T-cell (primary cell): ENCODE measurements at regions not wholly inside any gene's neighbourhood (a gene's known extent, or its start where the extent isn't known, plus 50 kb on each side); places are given as distances from the start of the nearest gene placed in this dataset.

Source experiments
- ATAC-seq, 4 experiments: fragments of 200-7000 bp in 3 of 4; fragments of 150-1000 bp in 1 of 4; cut with Tn5 transposase; replicated peaks in 1 of 4; 1 replicate in 3 of 4; 2 replicates in 1 of 4; pipeline ENCODE4 v1.10.0; 2021; ENCODE audit warnings: moderate library complexity in 3 of 4, mild to moderate bottlenecking in 2 of 4, moderate number of reproducible peaks in 1 of 4
- CTCF ChIA-PET, 2 donors: fragments of 300-600 bp; sonication (Branson Sonifier 250); formaldehyde crosslinking; loops; one replicate each; lab custom pipeline; 2022; ENCODE audit warnings: antibody characterized with exemption in 2 of 2; lab: Charles Lee
- POLR2A ChIA-PET, 2 donors: fragments of 300-600 bp; sonication (Branson Sonifier 250); formaldehyde crosslinking; loops; one replicate each; lab custom pipeline; 2022; ENCODE audit warnings: antibody characterized with exemption in 2 of 2; lab: Charles Lee
- DNase-seq, 35 experiments: peaks; one replicate each; pipeline versions ENCODE4 v3.0.0 to v3.0.0-alpha.2; 2013 to 2023
- H3K27ac ChIP-seq: one replicate; pipeline ENCODE4 v1.5.1; 2013; ENCODE audit warnings: low read length
- H3K27me3 ChIP-seq, 2 experiments: replicated peaks in 1 of 2; 1 replicate in 1 of 2; 2 replicates in 1 of 2; pipeline versions ENCODE4 v1.6.1 to v1.7.0; 2013; ENCODE audit warnings: low read length in 1 of 2, mixed read lengths in 1 of 2; ENCODE audit not compliant: control insufficient read depth in 2 of 2, insufficient read depth in 2 of 2; ENCODE audit errors: extremely low read depth in 1 of 2
- H3K36me3 ChIP-seq, 2 donors: 1 replicate in 1 of 2; 2 replicates in 1 of 2; pipeline versions ENCODE4 v1.6.1 to v1.7.0; 2013; ENCODE audit warnings: low read length in 1 of 2; ENCODE audit not compliant: control insufficient read depth in 2 of 2, insufficient read depth in 1 of 2; ENCODE audit errors: extremely low read depth in 1 of 2
- H3K4me1 ChIP-seq, 2 experiments: 1 replicate in 1 of 2; 2 replicates in 1 of 2; pipeline versions ENCODE4 v1.6.1 to v1.7.0; 2013; ENCODE audit warnings: low read length in 2 of 2, mixed read lengths in 1 of 2; ENCODE audit not compliant: insufficient read depth in 2 of 2, control insufficient read depth in 1 of 2; ENCODE audit errors: extremely low read depth in 1 of 2
- H3K4me3 ChIP-seq, 2 donors: 1 replicate in 1 of 2; 2 replicates in 1 of 2; pipeline versions ENCODE4 v1.5.1 to v1.7.0; 2013; ENCODE audit warnings: mild to moderate bottlenecking in 2 of 2, low read length in 1 of 2, moderate library complexity in 1 of 2; ENCODE audit not compliant: control insufficient read depth in 1 of 2; ENCODE audit errors: extremely low read depth in 1 of 2
- H3K9me3 ChIP-seq: 2 replicates; pipeline ENCODE4 v1.7.0; 2013
- H3K27ac Mint-ChIP-seq, 2 donors: one replicate each; pipeline ENCODE4 v1.8.0; 2020 to 2021; ENCODE audit warnings: mild to moderate bottlenecking in 2 of 2, mixed read lengths in 2 of 2
- H3K27me3 Mint-ChIP-seq, 2 donors: one replicate each; pipeline ENCODE4 v1.8.0; 2021 to 2022; ENCODE audit warnings: mixed read lengths in 2 of 2
- H3K36me3 Mint-ChIP-seq: one replicate; pipeline ENCODE4 v1.8.0; 2021; ENCODE audit warnings: mixed read lengths
- H3K4me1 Mint-ChIP-seq, 3 donors: one replicate each; pipeline ENCODE4 v1.8.0; 2020 to 2022; ENCODE audit warnings: mixed read lengths in 3 of 3, mild to moderate bottlenecking in 1 of 3
- H3K4me3 Mint-ChIP-seq, 3 donors: one replicate each; pipeline ENCODE4 v1.8.0; 2020 to 2022; ENCODE audit warnings: mild to moderate bottlenecking in 3 of 3, mixed read lengths in 3 of 3, moderate library complexity in 3 of 3
- H3K9me3 Mint-ChIP-seq, 3 donors: one replicate each; pipeline ENCODE4 v1.8.0; 2020 to 2022; ENCODE audit warnings: mixed read lengths in 3 of 3
- WGBS: methylation state at CpG from one replicate; pipeline ENCODE4 v1.1.5; 2013; ENCODE audit warnings: missing lambda C conversion rate; ENCODE audit not compliant: insufficient coverage; 5-methylcytosine and 5-hydroxymethylcytosine counted together

DNA sequence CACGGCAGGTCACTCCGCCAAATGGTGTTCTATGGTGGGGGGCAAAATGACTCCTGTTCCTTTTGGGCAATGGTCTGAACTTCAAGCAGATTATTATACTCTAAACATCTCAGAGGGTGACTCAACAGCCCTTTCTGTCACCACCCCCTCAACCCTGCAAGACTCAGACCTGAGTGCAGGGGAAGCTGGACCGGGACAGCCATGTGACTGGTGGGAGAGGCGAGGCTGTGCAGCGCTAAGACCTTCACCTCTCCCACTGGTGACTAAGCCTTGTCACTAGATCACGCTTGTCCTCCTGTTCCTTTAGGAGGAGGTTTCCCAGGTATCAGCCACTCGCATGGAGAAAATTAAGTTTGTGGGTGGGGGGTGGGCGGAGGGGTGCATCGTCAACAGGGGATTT, 67.1 kb upstream of the CCND2 start:
- no peak for ATAC-seq
- H3K27ac Mint-ChIP-seq = no peak overlapping the region
- ChIA-PET CTCF (no interaction called here), POLR2A (no interaction called here)
- no peaks in the 10 kb centered on the region for H3K9me3 Mint-ChIP-seq
- H3K36me3 Mint-ChIP-seq = no peaks in the 10 kb centered on the region
- no peaks in the 10 kb centered on the region for H3K9me3 ChIP-seq
- no CpG with 5 or more reads among the region's 9 CpGs for WGBS
- no peaks in the 10 kb centered on the region for H3K27me3 ChIP-seq
- H3K4me1 Mint-ChIP-seq = peaks cover 0 to 4% (median 0%) of the 10 kb centered on the region in 3 donors
- H3K4me1 ChIP-seq = no peaks in the 10 kb centered on the region
- peaks cover 0 to 6% of the 10 kb centered on the region in 2 donors for H3K27me3 Mint-ChIP-seq
- H3K36me3 ChIP-seq = no peaks in the 10 kb centered on the region
- H3K4me3 ChIP-seq = no peak overlapping the region
- no peak overlapping the region for H3K27ac ChIP-seq
- H3K4me3 Mint-ChIP-seq = no peak overlapping the region
- no peak for DNase-seq

GRCh38 chr12:4203772-4204376, 69.7 kb upstream of the CCND2 start:
- Mint-ChIP-seq H3K4me1 (peaks cover 0 to 7% (median 0%) of the 10 kb centered on the region in 3 donors), H3K4me3 (no peak overlapping the region), H3K36me3 (no peaks in the 10 kb centered on the region), H3K27me3 (peaks cover 1 to 6% of the 10 kb centered on the region in 2 donors), H3K9me3 (no peaks in the 10 kb centered on the region), H3K27ac (no peak overlapping the region)
- DNase-seq (no peak), ATAC-seq (no peak)
- ChIA-PET POLR2A (no interaction called here), CTCF (interaction anchor here (0.9 to 1.0 kb wide), 2 partner anchors 13 to 73 kb away, joined by 3 read pairs; no protein-coding TSS in a partner anchor)
- 75% methylated on average over 3 of the region's 3 CpGs for WGBS
- H3K4me3 ChIP-seq = no peak overlapping the region
- H3K27me3 ChIP-seq = no peaks in the 10 kb centered on the region
- H3K9me3 ChIP-seq = no peaks in the 10 kb centered on the region
- no peak overlapping the region for H3K27ac ChIP-seq
- no peaks in the 10 kb centered on the region for H3K4me1 ChIP-seq
- H3K36me3 ChIP-seq = no peaks in the 10 kb centered on the region

DNA sequence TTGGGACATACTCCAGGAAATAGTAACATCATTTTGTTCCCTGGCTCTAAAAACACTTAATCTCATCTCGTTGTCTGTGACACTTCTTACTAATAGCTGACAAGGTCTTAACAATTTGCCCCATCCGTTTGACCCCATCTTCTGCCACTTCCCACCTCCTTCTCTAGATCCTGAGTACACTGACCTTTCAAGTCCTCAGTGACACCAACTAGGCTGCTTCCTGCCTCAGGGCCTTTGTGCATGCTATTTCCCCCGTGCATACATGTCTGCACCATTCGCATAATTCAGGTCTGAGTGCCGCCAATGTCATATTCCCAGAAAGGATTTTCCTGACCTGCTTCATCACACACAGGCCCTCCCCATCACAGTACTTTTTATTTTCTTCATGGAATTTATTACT, 70.6 kb upstream of the CCND2 start:
- DNase-seq = no peak
- Histone ChIP-seq H3K27ac (no peak overlapping the region), H3K9me3 (no peaks in the 10 kb centered on the region), H3K36me3 (no peaks in the 10 kb centered on the region), H3K4me1 (no peaks in the 10 kb centered on the region), H3K27me3 (no peaks in the 10 kb centered on the region), H3K4me3 (no peak overlapping the region)
- no peak for ATAC-seq
- POLR2A ChIA-PET = no interaction called here
- H3K27me3 Mint-ChIP-seq = peaks cover 1 to 6% of the 10 kb centered on the region in 2 donors
- no peaks in the 10 kb centered on the region for H3K36me3 Mint-ChIP-seq
- CTCF ChIA-PET = no interaction called here
- no peak overlapping the region for H3K27ac Mint-ChIP-seq
- 70% methylated on average over 4 of the region's 5 CpGs for WGBS
- no peaks in the 10 kb centered on the region for H3K9me3 Mint-ChIP-seq
- peaks cover 0 to 7% (median 3%) of the 10 kb centered on the region in 3 donors for H3K4me1 Mint-ChIP-seq
- no peak overlapping the region for H3K4me3 Mint-ChIP-seq

- Mint-ChIP-seq H3K9me3 (no peaks in the 10 kb centered on the region), H3K27ac (no peak overlapping the region), H3K36me3 (no peaks in the 10 kb centered on the region), H3K4me3 (no peak overlapping the region), H3K4me1 (peaks cover 0 to 7% (median 3%) of the 10 kb centered on the region in 3 donors), H3K27me3 (peaks cover 1 to 6% of the 10 kb centered on the region in 2 donors)
- Histone ChIP-seq H3K27me3 (no peaks in the 10 kb centered on the region), H3K4me1 (no peaks in the 10 kb centered on the region), H3K4me3 (no peak overlapping the region), H3K9me3 (no peaks in the 10 kb centered on the region), H3K36me3 (no peaks in the 10 kb centered on the region), H3K27ac (no peak overlapping the region)
- 57% methylated on average over 3 of the region's 7 CpGs for WGBS
- ChIA-PET CTCF (no interaction called here), POLR2A (no interaction called here)
- ATAC-seq (no peak), DNase-seq (no peak)
Measured at GRCh38 chr12:4202487-4202886, 71.1 kb upstream of the CCND2 start.

- CTCF ChIA-PET = interaction anchor here in 1 of 2 donors (0.6 kb wide), 1 partner anchor 46 kb away, joined by 5 read pairs; no protein-coding TSS in a partner anchor
Measured at GRCh38 chr12:4201333-4202100, 72.0 kb upstream of the CCND2 start.

DNA sequence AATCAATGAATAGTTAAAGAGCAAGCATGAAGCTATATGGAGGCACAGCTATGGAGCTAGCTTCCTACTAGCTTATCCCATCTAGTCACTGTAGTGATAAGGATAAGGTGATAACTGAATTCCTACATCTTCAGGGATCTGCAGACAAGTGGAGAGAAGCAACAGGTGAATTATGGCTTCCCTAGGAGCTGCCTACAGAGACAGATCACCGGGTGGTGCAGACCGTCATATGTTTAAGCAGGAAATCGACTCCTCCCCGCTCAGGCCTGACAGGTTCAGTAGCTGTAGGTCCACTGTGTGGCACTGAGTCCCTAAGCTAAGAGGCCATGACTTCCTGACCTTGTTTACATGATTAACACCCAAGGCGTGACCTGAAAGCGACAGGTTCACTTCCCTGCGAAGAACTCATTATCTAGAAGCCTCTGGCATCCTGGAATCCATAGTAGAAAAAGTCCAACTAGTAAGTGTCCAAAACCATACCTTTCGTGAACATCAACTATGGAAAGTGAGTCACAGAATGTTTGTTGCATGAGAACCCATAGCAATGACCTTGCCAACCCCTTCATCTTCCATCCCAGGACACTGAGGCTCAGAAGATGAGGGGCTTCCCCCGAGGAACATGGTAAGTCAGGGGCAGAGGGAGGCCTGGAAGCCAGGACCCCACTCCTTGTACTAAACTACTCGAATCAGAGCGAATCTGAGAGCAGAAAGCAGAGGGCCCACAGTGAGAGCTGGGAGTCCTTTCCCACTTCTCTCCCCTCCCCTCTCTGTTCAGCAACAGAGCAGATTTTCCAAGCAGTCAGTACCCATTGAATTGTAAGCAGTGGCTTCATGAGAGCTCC, 75.4 kb upstream of the CCND2 start:
- 76% methylated on average over 7 of the region's 11 CpGs for WGBS
- H3K4me1 ChIP-seq = no peaks in the 10 kb centered on the region
- no peaks in the 10 kb centered on the region for H3K36me3 ChIP-seq
- no peaks in the 10 kb centered on the region for H3K36me3 Mint-ChIP-seq
- ATAC-seq (no peak), DNase-seq (no peak)
- H3K4me3 ChIP-seq = no peak overlapping the region
- ChIA-PET POLR2A (interaction anchor here in 1 of 2 donors (0.9 kb wide), 1 partner anchor 71 kb away, joined by 4 read pairs; no protein-coding TSS in a partner anchor), CTCF (interaction anchor here (0.5 to 0.7 kb wide), 2 partner anchors 91 to 212 kb away, joined by 3 to 5 read pairs; no protein-coding TSS in a partner anchor)
- peaks cover 0 to 1% of the 10 kb centered on the region in 2 donors for H3K27me3 Mint-ChIP-seq
- H3K27ac ChIP-seq = no peak overlapping the region
- H3K4me1 Mint-ChIP-seq = peaks cover 0 to 5% (median 3%) of the 10 kb centered on the region in 3 donors
- no peaks in the 10 kb centered on the region for H3K9me3 Mint-ChIP-seq
- no peaks in the 10 kb centered on the region for H3K9me3 ChIP-seq
- no peak overlapping the region for H3K4me3 Mint-ChIP-seq
- H3K27me3 ChIP-seq = no peaks in the 10 kb centered on the region
- H3K27ac Mint-ChIP-seq = no peak overlapping the region

More at GRCh38 chr12:4201333-4202100, 72.0 kb upstream of the CCND2 start:
- Mint-ChIP-seq H3K27ac (no peak overlapping the region), H3K27me3 (peaks cover 1 to 6% of the 10 kb centered on the region in 2 donors), H3K36me3 (no peaks in the 10 kb centered on the region), H3K4me3 (no peak overlapping the region), H3K4me1 (peaks cover 0 to 7% (median 3%) of the 10 kb centered on the region in 3 donors), H3K9me3 (no peaks in the 10 kb centered on the region)
- H3K27me3 ChIP-seq = no peaks in the 10 kb centered on the region
- no peaks in the 10 kb centered on the region for H3K36me3 ChIP-seq
- H3K9me3 ChIP-seq = no peaks in the 10 kb centered on the region
- ATAC-seq (no peak), DNase-seq (no peak)
- WGBS = 100% methylated on average over 4 of the region's 13 CpGs
- no peaks in the 10 kb centered on the region for H3K4me1 ChIP-seq
- POLR2A ChIA-PET = no interaction called here
- H3K27ac ChIP-seq = no peak overlapping the region
- H3K4me3 ChIP-seq = no peak overlapping the region
